CD4-positive, alpha-beta T cell treated with Interleukin-1 beta for 1 hour (primary cell): ENCODE measurements at regions not wholly inside any gene's neighbourhood (a gene's known extent, or its start where the extent isn't known, plus 50 kb on each side); places are given as distances from the start of the nearest gene placed in this dataset.

Experiments
- DNase-seq, 2 donors: peaks; one replicate each; pipeline ENCODE4 v3.0.0-alpha.2; 2020 to 2022

DNA sequence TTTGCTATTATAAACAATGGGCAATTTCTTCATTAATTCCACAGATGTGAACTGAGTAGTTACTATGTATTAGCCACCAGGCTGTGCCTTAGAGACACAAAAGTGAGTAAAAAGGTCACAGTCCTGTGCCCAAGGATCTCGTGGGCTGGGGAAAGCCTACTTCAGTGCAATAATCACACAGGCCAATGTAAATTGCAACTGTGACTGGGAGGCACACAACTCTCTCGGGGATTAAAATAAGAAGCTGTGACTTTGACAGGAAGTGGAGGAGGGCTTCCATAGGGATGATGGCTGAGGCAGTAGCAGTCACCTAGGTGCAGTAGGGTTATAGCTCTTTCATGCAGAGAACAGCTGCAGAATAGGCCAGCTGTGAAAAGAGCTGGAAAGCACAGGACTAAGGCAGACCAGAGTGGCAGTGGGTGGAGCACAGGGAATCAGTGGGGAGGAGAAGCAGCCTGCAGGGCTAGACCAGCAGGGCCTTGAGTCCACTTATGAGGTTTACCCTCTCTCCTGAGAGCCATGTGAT, 121.9 kb downstream of the MAB21L3 start:
- DNase-seq: peak; percentile 25 to 45

- no peak for DNase-seq
Observed at GRCh38 chr1:116234429-116234828, 123.2 kb downstream of the MAB21L3 start.

DNA sequence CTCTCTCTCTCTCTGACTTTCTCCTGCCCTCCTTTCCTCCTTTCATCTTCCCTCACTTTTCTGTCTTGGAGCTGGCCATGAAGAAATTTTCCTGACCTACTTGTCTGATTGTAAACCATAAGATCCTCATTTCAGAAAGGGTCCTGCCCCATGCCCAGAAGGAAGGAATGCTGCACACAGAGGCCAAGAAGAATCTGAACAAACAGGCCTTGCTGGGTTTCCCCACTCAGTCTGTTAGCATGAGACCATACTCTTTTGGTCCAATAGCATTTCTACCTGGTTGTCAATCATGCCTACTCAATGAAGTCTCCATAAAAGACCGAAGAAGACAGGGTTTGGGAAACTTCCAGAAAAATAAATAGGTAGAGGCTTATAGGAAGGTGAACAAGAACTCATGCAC, 128.7 kb downstream of the MAB21L3 start:
- DNase-seq: no peak

DNA sequence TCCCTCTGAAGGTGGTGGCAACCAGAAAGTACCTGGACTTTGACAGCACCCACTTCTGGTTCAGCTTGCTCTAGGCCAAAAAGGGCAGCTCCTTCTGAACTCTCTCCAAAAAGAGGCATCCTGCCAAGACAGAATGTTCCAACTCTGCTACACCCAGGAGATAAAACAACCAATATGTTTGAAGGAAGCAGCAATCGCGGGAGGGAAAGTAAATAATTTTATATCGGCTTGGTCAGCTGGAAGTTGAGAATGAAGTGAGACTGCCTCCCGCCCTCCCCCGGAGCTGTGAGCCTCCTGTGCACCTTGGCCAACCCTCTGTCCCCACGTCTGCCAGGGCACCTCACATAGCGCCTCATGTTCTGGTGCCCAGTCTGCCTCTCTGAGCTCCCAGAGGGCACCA, 130.3 kb upstream of the ATP1A1 start:
- DNase-seq: no peak

DNA sequence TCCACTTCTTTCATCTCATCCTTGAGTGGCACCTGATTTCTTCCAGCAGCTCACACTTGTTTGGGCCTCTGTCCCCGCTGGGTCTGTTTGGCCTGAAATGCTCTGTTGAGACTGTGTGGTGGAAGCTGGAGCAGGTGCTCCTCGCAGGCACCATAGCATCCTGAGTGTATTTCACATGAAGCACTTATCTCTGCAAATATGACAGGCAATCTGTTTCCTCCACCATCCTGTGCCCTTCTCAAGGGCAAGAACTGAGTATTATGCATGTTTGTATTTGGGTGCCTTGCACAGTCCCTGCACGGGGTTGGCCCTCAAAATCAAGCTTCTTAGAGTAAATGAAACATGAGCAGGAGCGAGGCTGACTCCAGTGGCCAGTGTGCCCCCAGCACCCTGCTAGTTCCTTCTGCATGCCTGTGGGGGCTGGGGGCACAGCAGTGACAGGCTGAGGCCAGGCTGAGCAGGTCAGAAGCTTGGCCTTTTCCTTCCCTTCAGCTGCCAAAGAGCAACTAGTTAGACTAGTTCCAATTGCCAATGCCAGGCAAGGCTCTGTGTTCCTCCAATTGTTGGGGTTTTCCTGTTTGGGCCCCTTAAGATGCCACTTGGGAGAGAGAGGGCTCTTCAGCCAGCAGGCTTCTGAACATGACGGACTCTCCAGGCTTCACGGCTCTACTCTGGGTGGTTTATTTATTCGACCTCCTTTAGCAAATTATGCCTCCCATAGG, 129.6 kb upstream of the ATP1A1 start:
- DNase-seq: no peak

DNA sequence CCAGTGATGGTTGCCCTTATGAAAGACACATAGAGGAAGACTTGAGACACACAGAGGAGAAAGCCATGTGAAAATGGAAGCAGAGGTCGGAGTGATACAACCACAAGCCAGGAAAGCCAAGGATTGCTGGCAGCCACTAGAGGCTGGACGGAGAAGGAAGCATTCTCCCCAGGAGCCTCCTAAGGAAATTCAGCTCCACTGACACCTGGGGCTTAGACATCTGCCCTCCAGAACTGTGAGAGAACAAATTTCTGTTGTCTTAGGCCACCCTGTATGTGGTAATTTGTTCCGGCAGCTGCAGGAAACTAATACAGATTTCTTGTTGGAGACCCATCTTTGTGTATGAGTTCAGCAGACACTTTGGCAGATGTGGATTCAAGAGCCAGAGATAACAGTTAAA, 126.9 kb upstream of the ATP1A1 start:
- no peak for DNase-seq

GRCh38 chr1:116252271-116252670, 120.8 kb upstream of the ATP1A1 start:
- DNase-seq: no peak

- no peak for DNase-seq
Observed at GRCh38 chr1:116252785-116253184, 120.3 kb upstream of the ATP1A1 start.

DNA sequence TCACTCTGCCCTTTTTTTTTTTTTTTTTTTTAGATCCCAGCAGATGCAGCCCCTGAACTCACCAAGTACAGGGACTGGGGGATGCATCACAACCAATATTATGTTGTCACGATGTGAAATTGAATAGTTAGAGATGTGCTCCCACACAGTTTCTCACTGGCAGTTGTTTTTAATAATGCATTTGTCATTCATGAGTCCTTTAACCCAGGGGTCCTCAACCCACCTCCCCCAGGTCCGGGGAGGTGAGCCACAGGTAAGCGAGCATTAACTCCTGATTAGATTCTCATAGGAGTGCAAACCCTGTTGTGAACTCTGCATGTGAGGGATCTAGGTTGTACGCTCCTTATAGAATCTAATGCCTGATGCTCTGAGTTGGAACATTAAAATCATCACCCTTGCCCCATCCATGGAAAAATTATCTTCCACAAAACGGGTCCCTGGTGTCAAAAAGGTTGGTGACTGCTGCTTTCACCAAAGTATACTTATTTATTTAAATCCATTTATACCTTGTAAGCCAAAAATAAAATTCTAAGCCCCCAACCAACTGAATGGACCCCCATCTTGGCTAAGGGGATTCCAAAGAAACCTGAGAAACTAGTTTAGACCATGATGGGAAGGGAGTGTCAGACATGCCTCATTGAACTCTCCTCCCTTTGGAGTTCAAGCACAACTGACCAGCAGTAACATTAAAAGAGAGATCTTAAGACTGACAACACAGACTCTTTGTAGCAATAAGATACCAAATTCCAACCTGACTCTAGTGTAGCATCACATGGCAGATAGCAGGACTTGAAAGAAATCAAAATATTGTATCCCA, 119.3 kb upstream of the ATP1A1 start:
- no peak for DNase-seq

DNA sequence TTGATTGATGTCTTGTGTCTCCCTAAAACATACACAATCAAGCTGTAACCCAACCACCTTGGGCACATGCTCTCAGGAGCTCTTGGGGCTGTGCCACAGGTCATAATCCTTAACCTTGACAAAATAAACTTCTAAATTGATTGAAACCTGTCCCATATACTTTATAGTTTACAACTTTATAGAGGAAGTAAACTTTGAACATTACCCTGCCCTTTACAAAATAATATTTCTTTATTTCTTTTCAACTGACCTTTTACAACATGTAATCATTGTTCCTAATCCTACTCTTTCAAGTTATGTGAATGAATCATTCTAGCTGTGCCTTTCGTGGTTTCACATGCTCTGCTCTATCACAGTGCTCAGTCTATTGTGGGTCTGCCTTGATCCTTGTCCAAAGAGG, 118.3 kb upstream of the ATP1A1 start:
- DNase-seq: no peak

DNA sequence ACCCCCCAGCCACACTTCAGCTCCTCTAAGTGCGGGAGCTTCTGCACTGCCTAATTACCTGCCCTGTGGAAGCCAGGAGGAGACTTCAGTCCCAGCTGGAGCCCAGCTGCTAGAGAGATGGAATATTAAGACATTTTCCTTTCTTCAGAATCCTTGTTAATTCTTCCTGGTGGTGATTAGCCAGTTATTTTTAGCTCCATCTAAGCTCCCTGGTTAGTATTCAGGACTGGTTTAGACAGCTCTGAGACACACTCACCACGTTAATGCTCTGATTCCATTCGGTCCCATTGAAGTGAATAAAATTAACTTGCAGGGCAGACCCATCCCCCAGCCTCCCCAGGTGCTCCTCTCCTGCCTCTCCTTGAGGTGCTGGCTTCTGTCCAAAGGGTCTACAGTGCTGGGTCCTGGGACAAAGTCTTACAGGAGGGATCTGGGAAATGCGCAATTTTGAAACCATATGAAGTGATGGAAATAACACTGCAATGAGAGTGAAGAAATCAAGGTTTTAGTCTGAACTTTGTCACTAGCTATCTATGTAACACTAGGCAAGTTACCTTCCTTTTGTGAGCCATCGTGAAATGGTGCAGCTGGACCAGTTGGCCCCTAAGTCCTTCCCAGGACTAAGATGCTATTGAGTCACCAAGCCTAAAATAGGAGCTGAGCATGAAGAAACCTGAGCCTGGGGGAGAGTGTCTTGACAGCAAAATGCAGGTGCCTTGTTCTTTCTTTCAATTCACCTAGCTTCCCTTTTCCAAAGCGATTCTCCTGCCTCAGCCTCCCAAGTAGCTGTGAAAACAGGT, 117.4 kb upstream of the ATP1A1 start:
- DNase-seq: no peak

DNA sequence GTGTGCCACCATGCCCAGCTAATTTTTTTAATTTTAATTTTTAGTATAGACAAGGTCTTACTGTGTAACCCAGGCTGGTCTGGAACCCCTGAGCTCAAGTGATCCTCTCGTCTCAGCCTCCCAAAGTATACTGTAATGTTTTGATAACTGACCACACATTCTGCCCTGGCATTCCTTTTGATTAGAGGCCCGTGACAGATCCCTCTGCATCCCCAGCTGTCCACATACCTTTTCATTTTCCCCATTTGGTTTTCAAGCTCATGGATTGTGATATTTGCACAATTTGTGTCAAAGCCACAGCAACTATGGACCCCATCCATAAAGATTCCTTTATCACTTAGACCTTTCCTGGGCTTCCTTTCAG, 116.8 kb upstream of the ATP1A1 start:
- no peak for DNase-seq

DNA sequence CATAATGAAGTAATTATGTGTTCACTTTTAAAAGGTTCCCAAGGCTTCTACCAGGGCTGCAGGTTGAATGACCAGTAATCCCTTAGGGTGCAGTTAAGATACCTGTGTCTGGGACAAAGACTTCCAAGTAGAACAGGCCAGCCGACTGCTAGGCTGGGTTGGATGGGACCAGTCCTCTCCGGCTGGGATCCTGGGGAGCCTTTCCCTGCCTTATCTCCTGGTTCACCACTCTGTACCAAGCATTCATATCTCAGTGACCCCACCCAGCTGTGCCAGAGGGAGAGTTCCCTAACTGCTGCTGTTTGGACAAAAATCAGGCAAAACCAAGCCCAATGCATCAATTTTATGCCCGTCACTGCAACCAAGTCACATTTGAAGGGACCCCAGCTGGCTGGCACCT, 116.2 kb upstream of the ATP1A1 start:
- no peak for DNase-seq

GRCh38 chr1:116257341-116257767, 115.7 kb upstream of the ATP1A1 start:
- DNase-seq: no peak

DNA sequence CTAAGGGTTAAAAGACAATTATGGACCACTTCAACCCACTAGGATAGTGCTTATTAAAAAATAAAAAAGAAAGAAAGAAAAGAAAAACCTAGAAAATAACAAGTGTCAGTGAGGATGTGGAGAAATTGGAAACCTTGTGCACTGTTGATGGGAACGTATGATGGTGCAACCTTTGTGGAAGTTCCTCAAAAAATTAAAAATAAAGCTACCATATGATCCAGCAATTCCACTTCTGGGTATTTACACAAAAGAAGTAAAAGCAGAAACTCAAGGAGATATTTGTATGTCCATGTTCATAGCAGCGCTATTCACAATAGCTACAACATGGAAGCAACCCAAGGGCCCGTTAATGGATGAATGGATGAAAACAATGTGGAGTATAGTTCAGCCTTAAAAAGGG, 115.2 kb upstream of the ATP1A1 start:
- DNase-seq: no peak

GRCh38 chr1:116258668-116259419, 114.2 kb upstream of the ATP1A1 start:
- DNase-seq: no peak

GRCh38 chr1:116259663-116260062, 113.4 kb upstream of the ATP1A1 start:
- peak in 1 of 2 donors; percentile 1 for DNase-seq

- DNase-seq: no peak
Observed at GRCh38 chr1:116260115-116260514, 112.9 kb upstream of the ATP1A1 start.

DNA sequence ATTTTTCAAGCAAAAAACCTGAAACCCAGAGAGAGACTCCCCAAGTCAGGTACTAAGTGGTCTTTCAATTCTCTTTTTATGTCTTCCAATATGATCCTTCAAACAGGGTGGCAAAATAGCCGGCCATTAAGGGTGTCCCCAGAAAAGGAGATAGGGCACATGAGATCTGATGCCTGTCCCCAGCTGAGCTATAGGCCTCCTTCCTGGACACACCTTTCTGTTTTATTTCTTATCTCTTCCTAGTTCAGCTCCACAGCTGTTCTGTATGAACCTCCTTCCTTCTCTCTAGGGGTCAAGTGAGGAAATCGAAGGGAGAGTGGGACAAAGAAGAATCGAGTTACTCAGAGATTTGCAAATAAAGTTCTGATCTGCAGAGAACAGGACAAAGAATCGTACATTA, 112.4 kb upstream of the ATP1A1 start:
- no peak for DNase-seq

DNA sequence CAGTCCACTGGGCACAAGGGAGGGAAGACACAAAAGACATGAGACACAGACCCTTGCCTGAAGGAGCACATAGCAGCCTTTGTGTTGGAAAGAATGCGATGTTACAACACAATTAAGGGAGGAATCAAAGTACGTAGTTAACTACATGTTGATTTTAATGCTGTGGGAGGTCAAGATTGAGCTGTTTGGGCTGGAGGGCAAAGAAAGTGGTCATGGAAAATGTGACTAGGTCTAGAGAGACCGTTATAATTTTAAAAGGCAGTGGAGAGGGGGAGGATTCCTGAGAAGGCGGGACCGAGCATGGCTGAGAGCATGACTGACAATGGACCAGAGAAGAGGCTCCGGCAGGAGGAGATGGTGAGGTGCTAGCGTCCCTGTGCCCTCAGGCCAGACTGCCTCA, 111.8 kb upstream of the ATP1A1 start:
- DNase-seq: no peak

DNA sequence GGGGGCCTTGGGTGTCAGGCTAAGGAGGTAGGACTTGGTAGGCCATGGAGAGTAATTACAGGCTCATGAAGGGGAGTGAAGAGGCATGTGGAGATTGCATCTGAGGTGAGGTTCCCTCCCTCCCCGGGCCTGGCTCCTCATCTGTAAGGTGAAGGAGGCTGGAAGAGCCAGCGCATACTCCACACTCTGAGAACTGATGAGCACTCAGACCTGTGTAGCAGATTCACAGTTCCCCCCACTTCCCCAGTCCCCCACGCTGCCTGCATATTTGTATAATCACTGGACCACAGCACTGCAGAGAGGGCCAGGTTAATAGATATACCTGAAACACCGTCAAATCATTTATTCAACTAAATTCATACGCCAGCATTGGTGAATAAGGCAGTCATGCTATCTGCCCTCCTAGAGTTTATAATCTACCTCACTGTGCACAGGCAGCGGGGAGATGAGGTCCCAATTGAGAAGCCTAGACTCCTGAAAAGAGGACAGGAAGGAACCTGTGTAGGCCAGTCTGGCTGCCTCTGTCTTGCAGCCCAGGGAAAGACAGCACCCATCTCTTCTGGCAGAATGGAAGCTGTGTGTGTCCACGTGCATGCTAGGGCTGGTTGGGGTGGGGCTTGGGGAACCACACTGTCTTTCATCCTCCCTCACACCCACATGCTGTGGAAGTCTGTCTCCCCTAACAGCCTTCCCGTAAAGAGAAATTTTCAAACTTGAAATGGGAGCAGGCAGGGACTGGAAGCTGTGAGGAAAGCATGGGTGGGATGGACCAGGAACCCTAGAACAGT, 110.6 kb upstream of the ATP1A1 start:
- no peak for DNase-seq

GRCh38 chr1:116262995-116263385, 110.1 kb upstream of the ATP1A1 start:
- DNase-seq: no peak
